ENCODE measurements at regions not wholly inside any gene's neighbourhood (a gene's known extent, or its start where the extent isn't known, plus 50 kb on each side); places are given as distances from the start of the nearest gene placed in this dataset.

DNA sequence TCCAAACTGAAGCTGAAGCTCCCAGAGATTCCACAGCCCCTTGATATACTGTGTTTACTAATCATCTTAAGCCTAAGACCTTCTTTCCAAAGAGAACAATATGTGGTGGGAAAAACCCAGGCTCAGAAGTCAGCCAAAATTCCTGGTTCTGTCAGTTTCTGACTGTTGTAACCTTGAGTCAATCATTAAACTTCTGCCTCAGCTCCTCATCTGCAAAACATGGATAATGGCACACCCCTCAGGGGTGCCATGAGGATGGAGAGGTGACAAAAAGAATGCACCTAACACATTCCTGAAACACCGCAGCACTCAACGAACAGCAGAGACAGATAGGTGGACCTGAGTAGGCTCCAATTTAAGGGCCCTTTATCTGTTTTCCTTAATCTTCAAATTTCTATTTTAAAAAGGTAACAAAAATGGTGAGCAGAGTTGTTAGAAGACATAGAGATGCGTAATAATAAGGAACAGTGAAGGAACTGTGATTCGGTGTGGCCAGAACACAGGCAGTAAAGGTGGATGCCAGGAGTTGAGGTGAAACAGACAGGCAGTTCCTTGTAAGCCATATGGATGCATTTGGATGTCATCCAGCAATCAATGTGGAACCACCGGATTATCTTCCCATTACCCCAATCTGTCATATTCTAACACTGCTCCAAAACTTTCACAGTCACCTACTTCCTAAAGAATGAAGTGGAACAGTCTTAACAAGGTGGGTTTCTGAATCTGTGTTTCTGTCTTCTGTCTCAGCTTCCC is 56.6 kb upstream of the DOCK9 start:
- Histone ChIP-seq H3K56ac (ENCODE audit: low read length) (no peak overlapping the region), H4K8ac (ENCODE audit: low read depth, low read length) (no peak overlapping the region), H3K18ac (ENCODE audit: low read length) (no peak overlapping the region), H3K27ac (ENCODE audit: low read depth, low read length) (no peak overlapping the region), H3K79me1 (ENCODE audit: low read length) (no peaks in the 10 kb centered on the region), H3K9ac (ENCODE audit: low read length) (no peak overlapping the region), H3K4me3 (ENCODE audit: low read length) (no peak overlapping the region), H3K79me2 (ENCODE audit: control insufficient read depth, insufficient read depth, low read length) (no peaks in the 10 kb centered on the region), H2BK5ac (ENCODE audit: low read length) (no peak overlapping the region), H2BK15ac (replicated peaks; ENCODE audit: low read depth) (no peak overlapping the region), H2AK5ac (ENCODE audit: low read length) (no peak overlapping the region), H3K4ac (ENCODE audit: low read depth, low read length) (no peak overlapping the region), H3K4me1 (ENCODE audit: control insufficient read depth, low read depth, low read length) (no peaks in the 10 kb centered on the region), H3K36me3 (ENCODE audit: control insufficient read depth, insufficient read depth, low read length) (no peaks in the 10 kb centered on the region), H2BK120ac (ENCODE audit: low read depth, low read length) (no peak overlapping the region), H3K4me2 (ENCODE audit: low read length) (no peak overlapping the region), H4K5ac (ENCODE audit: low read length) (no peak overlapping the region), H3K23ac (ENCODE audit: low read length) (no peak overlapping the region), H3K27me3 (ENCODE audit: insufficient read depth, low read length, poor library complexity) (no peaks in the 10 kb centered on the region)
- peak; percentile 57 for DNase-seq
- WGBS (ENCODE audit: extremely low coverage, insufficient coverage, low lambda C conversion rate): no CpG with 5 or more reads among the region's 5 CpGs

DNA sequence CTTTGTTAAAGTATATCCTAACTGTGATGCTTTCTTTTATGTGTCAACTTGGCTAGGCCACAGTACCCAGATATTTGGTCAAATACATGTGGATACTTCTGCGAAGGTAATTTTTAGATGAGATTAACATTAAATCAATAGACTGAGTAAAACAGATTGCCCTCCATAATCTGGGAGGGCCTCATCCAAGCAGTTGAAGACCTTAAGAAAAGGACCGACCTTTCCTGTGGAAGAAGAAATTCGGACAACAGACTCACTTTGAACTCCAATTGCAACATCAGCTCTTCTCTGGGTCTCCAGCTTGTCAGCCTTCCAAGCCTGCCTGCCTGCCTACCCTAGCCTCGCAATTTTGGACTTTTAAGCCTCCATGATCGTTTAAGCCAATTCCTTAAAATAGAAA is 57.9 kb upstream of the DOCK9 start:
- H3K27ac ChIP-seq (ENCODE audit: low read depth, low read length): no peak overlapping the region
- no peaks in the 10 kb centered on the region for H3K79me1 ChIP-seq (ENCODE audit: low read length)
- no peak overlapping the region for H2BK15ac ChIP-seq (replicated peaks; ENCODE audit: low read depth)
- no peak for DNase-seq
- H3K4me3 ChIP-seq (ENCODE audit: low read length): no peak overlapping the region
- no peak overlapping the region for H3K56ac ChIP-seq (ENCODE audit: low read length)
- no CpG with 5 or more reads among the region's 5 CpGs for WGBS (ENCODE audit: extremely low coverage, insufficient coverage, low lambda C conversion rate)
- H3K9ac ChIP-seq (ENCODE audit: low read length): no peak overlapping the region
- H4K8ac ChIP-seq (ENCODE audit: low read depth, low read length): no peak overlapping the region
- H3K36me3 ChIP-seq (ENCODE audit: control insufficient read depth, insufficient read depth, low read length): no peaks in the 10 kb centered on the region
- H3K4me2 ChIP-seq (ENCODE audit: low read length): no peak overlapping the region
- no peak overlapping the region for H3K18ac ChIP-seq (ENCODE audit: low read length)
- H2BK5ac ChIP-seq (ENCODE audit: low read length): no peak overlapping the region
- no peak overlapping the region for H3K4ac ChIP-seq (ENCODE audit: low read depth, low read length)
- no peaks in the 10 kb centered on the region for H3K27me3 ChIP-seq (ENCODE audit: insufficient read depth, low read length, poor library complexity)
- H2BK120ac ChIP-seq (ENCODE audit: low read depth, low read length): no peak overlapping the region
- no peak overlapping the region for H2AK5ac ChIP-seq (ENCODE audit: low read length)
- H3K4me1 ChIP-seq (ENCODE audit: control insufficient read depth, low read depth, low read length): no peaks in the 10 kb centered on the region
- H3K79me2 ChIP-seq (ENCODE audit: control insufficient read depth, insufficient read depth, low read length): no peaks in the 10 kb centered on the region
- H4K5ac ChIP-seq (ENCODE audit: low read length): no peak overlapping the region
- no peak overlapping the region for H3K23ac ChIP-seq (ENCODE audit: low read length)

DNA sequence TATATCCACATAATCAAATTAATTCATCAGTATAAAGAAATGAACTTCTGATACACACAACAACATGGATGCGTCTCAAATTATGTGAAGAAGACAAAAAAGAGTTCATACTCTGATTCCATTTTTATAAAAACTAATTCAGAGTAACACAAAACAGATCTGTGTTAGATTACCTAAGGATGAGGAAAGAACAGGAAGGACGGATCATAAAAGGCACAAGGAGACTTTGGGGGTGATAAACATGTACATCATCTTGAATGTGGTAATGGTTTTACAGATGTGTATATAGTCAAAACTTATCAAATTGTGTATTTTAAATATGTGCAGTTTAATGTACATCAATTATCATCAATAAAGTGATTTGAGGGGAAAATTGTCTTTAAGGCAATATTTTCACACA is 59.9 kb upstream of the DOCK9 start:
- WGBS (ENCODE audit: extremely low coverage, insufficient coverage, low lambda C conversion rate): no CpG with 5 or more reads among the region's 2 CpGs
- H3K27ac ChIP-seq (ENCODE audit: low read depth, low read length): no peak overlapping the region
- H3K18ac ChIP-seq (ENCODE audit: low read length): no peak overlapping the region
- no peak overlapping the region for H3K4ac ChIP-seq (ENCODE audit: low read depth, low read length)
- H2AK5ac ChIP-seq (ENCODE audit: low read length): no peak overlapping the region
- H3K4me3 ChIP-seq (ENCODE audit: low read length): no peak overlapping the region
- H2BK120ac ChIP-seq (ENCODE audit: low read depth, low read length): no peak overlapping the region
- no peak overlapping the region for H3K4me2 ChIP-seq (ENCODE audit: low read length)
- no peaks in the 10 kb centered on the region for H3K27me3 ChIP-seq (ENCODE audit: insufficient read depth, low read length, poor library complexity)
- no peaks in the 10 kb centered on the region for H3K36me3 ChIP-seq (ENCODE audit: control insufficient read depth, insufficient read depth, low read length)
- no peak overlapping the region for H3K23ac ChIP-seq (ENCODE audit: low read length)
- no peak overlapping the region for H3K9ac ChIP-seq (ENCODE audit: low read length)
- no peak overlapping the region for H2BK15ac ChIP-seq (replicated peaks; ENCODE audit: low read depth)
- no peak overlapping the region for H4K8ac ChIP-seq (ENCODE audit: low read depth, low read length)
- H3K79me2 ChIP-seq (ENCODE audit: control insufficient read depth, insufficient read depth, low read length): no peaks in the 10 kb centered on the region
- no peak overlapping the region for H3K56ac ChIP-seq (ENCODE audit: low read length)
- no peaks in the 10 kb centered on the region for H3K4me1 ChIP-seq (ENCODE audit: control insufficient read depth, low read depth, low read length)
- H2BK5ac ChIP-seq (ENCODE audit: low read length): no peak overlapping the region
- DNase-seq: no peak
- no peaks in the 10 kb centered on the region for H3K79me1 ChIP-seq (ENCODE audit: low read length)
- H4K5ac ChIP-seq (ENCODE audit: low read length): no peak overlapping the region

DNA sequence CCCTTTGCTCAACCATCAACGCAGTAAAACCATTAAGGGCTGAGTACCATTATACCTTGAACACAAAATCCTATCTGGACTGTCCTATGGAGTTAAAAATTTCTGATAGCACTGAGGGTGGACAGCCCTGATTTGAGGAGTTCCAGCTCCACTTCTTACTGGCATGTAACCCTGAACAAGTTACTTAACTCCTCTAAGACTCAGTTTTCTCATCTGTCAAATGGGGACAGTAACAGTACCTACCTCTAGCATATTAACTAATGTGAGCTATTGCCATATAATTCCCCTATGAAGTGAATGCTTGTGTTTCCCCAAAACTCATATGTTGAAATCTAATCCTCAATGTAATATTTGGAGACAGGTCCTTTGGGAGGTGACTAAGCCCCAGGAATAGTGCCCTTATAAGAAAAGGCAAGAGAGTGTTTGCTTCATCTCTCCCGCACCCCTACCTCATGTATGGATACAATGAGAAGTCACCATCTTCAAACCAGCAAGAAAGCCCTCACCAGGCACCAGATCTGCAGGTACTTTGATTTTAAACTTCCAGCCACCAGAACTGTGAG is 61.9 kb upstream of the DOCK9 start:
- no peaks in the 10 kb centered on the region for H3K79me2 ChIP-seq (ENCODE audit: control insufficient read depth, insufficient read depth, low read length)
- H2AK5ac ChIP-seq (ENCODE audit: low read length): no peak overlapping the region
- no peaks in the 10 kb centered on the region for H3K36me3 ChIP-seq (ENCODE audit: control insufficient read depth, insufficient read depth, low read length)
- no peak overlapping the region for H2BK15ac ChIP-seq (replicated peaks; ENCODE audit: low read depth)
- no peak overlapping the region for H2BK5ac ChIP-seq (ENCODE audit: low read length)
- H3K4me2 ChIP-seq (ENCODE audit: low read length): no peak overlapping the region
- no peak overlapping the region for H3K56ac ChIP-seq (ENCODE audit: low read length)
- H3K23ac ChIP-seq (ENCODE audit: low read length): no peak overlapping the region
- H3K4ac ChIP-seq (ENCODE audit: low read depth, low read length): no peak overlapping the region
- H4K5ac ChIP-seq (ENCODE audit: low read length): no peak overlapping the region
- H3K4me3 ChIP-seq (ENCODE audit: low read length): no peak overlapping the region
- no peak overlapping the region for H3K27ac ChIP-seq (ENCODE audit: low read depth, low read length)
- no peak overlapping the region for H3K9ac ChIP-seq (ENCODE audit: low read length)
- H3K4me1 ChIP-seq (ENCODE audit: control insufficient read depth, low read depth, low read length): no peaks in the 10 kb centered on the region
- H3K79me1 ChIP-seq (ENCODE audit: low read length): no peaks in the 10 kb centered on the region
- no peak overlapping the region for H2BK120ac ChIP-seq (ENCODE audit: low read depth, low read length)
- DNase-seq: no peak
- H3K18ac ChIP-seq (ENCODE audit: low read length): no peak overlapping the region
- WGBS (ENCODE audit: extremely low coverage, insufficient coverage, low lambda C conversion rate): no CpG with 5 or more reads among the region's 2 CpGs
- H4K8ac ChIP-seq (ENCODE audit: low read depth, low read length): no peak overlapping the region
- no peaks in the 10 kb centered on the region for H3K27me3 ChIP-seq (ENCODE audit: insufficient read depth, low read length, poor library complexity)

DNA sequence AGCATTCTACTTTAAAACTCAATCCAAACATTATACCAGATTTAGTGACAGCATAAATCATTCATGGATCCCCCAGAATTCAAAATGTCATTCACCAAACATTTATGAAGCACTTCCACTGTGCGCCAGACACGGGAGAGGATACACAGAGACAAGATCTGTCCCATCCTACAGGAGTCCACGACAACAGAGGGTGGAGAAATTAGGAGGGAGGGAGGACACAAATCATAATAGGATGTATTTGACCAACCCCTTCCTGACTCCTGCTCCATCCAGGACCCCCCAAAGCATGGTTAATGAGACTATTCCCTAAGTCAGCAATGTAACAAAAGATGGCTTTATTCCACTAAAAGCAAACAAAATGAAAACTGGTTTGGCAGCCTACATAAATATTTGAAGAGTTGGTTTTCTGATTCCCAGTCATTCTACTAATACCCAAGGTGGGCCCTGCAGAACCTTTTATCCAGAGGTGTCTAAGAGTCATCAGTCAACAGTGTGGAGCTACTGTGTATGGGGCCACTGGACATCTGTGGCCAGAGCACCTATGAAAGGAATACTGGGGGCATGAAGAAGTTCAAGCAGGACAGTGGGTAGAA is 62.8 kb upstream of the DOCK9 start:
- no peak for DNase-seq
- Histone ChIP-seq H3K79me2 (ENCODE audit: control insufficient read depth, insufficient read depth, low read length) (no peaks in the 10 kb centered on the region), H3K18ac (ENCODE audit: low read length) (no peak overlapping the region), H3K27me3 (ENCODE audit: insufficient read depth, low read length, poor library complexity) (no peaks in the 10 kb centered on the region), H3K27ac (ENCODE audit: low read depth, low read length) (no peak overlapping the region), H3K9ac (ENCODE audit: low read length) (no peak overlapping the region), H2BK5ac (ENCODE audit: low read length) (no peak overlapping the region), H3K56ac (ENCODE audit: low read length) (no peak overlapping the region), H4K5ac (ENCODE audit: low read length) (no peak overlapping the region), H2AK5ac (ENCODE audit: low read length) (no peak overlapping the region), H3K4me2 (ENCODE audit: low read length) (no peak overlapping the region), H3K79me1 (ENCODE audit: low read length) (no peaks in the 10 kb centered on the region), H3K4me3 (ENCODE audit: low read length) (no peak overlapping the region), H4K8ac (ENCODE audit: low read depth, low read length) (no peak overlapping the region), H2BK15ac (replicated peaks; ENCODE audit: low read depth) (no peak overlapping the region), H3K23ac (ENCODE audit: low read length) (no peak overlapping the region), H3K4me1 (ENCODE audit: control insufficient read depth, low read depth, low read length) (no peaks in the 10 kb centered on the region), H3K4ac (ENCODE audit: low read depth, low read length) (no peak overlapping the region), H3K36me3 (ENCODE audit: control insufficient read depth, insufficient read depth, low read length) (no peaks in the 10 kb centered on the region), H2BK120ac (ENCODE audit: low read depth, low read length) (no peak overlapping the region)
- no CpG with 5 or more reads among the region's 3 CpGs for WGBS (ENCODE audit: extremely low coverage, insufficient coverage, low lambda C conversion rate)

Measured in mesendoderm (in vitro differentiated cells).